ENCODE measurements at regions not wholly inside any gene's neighbourhood (a gene's known extent, or its start where the extent isn't known, plus 50 kb on each side); places are given as distances from the start of the nearest gene placed in this dataset.

DNA sequence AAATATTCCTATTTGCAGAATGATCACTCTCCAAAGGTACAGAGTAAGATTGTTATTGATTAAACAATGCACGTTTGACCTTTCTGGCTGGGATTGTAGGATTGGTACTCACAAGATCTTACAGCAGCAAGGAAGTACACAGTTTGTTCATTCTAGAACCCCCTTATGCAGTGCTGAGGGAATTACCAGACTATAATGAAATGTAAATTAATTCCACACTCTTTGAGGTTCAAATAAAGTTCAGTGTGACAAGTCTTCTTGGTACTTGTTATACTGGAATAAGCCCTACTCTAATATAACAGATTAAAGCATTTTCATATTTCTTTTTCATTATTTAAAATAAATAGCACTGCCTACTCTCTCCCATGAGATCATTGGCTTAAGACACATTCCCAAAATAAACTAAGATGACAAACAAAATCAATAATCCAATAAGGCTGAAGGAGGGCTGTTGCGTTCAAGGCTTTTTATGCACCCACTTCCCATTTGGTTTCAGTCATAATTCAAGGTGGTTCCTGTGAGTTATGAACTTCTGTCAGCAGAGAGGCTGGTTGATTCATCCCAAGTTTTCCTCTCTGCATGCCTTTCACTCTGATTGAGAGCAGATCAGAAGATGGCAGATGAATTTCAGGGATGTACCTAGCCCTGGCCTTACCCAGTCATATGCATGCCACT lies 881.5 kb downstream of the C6orf118 start:
- no peak for DNase-seq

GRCh38 chr6:164424489-164424888 lies 884.9 kb downstream of the C6orf118 start:
- no peak for DNase-seq

DNA sequence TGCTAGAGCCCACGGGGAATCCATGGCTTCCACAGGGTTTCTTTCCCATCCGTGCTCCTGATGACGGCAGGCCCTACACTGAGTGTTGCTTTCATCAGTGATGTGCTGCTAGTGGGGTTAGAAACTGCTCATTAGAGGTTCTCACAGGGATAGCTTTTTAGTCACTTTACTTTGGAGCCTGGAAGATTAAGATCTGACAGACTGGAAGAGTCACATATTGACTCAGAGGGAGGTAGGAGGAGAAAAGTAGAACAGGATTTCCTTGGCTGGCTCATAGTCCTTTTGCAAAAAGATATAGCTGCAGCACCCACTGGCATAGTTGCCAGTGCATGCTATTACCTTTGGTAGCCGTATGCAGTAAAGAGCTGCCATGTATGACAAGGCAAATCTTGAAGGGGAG lies 890.3 kb downstream of the C6orf118 start:
- DNase-seq: no peak

DNA sequence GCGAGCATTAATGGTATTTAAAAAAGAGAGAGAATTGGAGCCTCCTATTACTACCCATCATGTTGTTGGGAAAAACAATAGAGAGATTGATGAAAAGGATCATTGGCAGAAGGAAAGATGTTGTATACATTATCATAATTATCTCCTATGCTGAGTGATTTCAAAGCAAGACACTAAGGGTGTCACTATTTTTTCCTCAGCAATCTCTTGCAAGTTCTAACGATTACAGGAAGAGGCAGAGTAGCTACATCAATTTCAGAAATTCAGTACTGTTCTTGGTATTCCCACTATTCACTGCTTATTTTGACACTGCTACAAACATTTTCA lies 891.2 kb downstream of the C6orf118 start:
- no peak for DNase-seq

DNA sequence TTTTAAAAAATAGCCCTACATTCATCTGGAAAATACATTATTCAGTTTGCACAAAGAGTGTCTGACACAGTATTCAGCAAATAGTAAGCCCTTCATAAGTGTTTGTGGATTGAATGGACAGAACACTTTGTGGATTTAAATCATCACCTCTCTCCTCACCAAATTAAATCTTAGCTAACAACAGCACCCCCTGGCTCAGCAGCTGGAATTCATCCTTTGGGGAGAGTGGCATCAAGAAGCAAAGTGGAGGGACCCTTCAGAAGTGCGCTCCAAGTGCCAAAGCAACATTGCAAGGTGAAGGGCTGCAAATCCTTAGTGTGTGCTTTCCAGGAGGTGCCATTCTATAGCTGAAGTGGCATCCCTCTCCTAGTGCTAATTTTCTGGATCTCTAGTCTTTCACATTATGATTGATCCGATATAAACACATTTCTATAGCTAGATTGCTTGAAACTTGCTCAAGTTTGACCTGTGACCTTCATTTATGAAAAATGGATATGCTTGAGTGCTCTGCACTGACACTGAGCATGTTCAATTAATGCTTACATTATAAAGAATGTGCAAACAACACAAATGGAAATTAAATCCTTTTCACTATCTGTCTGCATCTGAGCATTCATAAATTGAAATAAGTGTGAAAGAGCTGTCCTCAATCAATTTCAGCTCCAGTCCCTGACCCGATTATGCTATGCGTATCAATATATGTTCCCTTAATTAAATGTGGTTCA lies 891.7 kb downstream of the C6orf118 start:
- no peak for DNase-seq

- no peak for DNase-seq
Observed at GRCh38 chr6:164415832-164416563, 893.4 kb downstream of the C6orf118 start.

DNA sequence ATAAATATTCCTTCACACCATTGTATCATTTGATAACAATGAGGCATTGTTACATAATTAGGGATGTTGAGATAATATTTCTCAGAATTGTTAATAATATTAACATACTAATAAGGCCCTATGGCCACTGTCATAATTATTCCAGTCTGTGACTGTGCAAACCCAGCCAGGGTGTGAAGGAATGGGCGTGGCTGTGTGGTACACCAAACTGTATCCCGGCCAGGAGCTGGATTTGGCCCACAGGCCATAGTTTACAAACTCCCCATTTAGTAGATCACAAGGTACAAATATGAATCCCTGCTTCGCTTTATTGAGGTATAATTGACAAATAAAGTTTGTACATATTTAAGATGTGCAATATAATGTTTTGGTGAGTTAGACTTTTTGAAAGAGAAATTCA lies 894.7 kb downstream of the C6orf118 start:
- DNase-seq: no peak

- DNase-seq: no peak
Observed at GRCh38 chr6:164412566-164412965, 896.8 kb downstream of the C6orf118 start.

- no peak for DNase-seq
Observed at GRCh38 chr6:164410017-164410416, 899.4 kb downstream of the C6orf118 start.

GRCh38 chr6:164409309-164410009 lies 899.9 kb downstream of the C6orf118 start:
- no peak for DNase-seq

GRCh38 chr6:164408868-164409267 lies 900.5 kb downstream of the C6orf118 start:
- no peak for DNase-seq

DNA sequence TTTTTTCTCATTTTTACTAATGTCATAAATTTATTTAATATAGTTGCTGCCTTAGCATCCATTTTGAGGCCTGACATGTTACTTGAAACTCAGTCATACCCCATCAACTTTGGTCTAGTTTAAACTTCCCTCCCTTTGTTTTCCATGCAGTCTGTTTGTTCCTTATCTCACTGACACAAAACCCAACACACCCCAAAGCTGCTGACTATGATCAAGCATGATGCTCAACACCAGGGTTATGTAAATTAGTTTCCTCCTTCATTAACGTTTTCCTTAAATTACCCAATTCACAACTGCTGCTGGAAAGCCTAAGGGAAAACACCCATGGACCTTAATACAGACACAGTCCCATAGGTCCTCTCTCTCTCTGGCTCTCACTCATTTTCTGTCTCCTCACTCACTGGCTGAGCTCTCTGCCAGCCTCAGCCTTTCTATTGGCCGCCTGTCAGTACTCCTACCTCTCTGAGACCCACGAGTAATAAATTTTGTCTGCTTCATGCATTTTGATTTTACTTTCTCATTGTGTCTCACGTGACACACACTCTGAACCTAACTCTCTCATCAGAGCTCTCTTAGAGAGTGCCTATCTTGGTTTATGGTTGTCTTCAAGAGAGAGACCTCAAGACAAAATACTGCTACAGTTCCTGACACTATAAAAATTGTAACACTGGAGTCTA lies 904.5 kb downstream of the C6orf118 start:
- no peak for DNase-seq

DNA sequence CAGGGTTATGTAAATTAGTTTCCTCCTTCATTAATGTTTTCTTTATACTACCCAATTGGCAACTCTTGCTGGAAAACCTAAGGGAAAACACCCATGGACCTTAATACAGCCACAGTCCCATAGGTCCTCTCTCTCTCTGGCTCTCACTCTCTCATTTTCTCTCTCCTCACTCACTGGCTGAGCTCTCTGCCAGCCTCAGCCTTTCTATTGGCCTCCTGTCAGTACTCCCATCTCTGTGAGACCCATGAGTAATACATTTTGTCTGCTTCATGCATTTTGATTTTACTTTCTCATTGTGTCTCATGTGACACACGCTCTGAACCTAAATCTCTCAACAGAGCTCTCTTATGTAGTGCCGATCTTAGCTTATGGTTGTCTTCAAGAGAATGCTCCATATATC lies 907.5 kb downstream of the C6orf118 start:
- DNase-seq: no peak

- DNase-seq: no peak
Observed at GRCh38 chr6:164398647-164399046, 910.8 kb downstream of the C6orf118 start.

- no peak for DNase-seq
Observed at GRCh38 chr6:164396071-164397047, 913.0 kb downstream of the C6orf118 start.

- DNase-seq: no peak
Observed at GRCh38 chr6:164379795-164380194, 929.6 kb downstream of the C6orf118 start.

DNA sequence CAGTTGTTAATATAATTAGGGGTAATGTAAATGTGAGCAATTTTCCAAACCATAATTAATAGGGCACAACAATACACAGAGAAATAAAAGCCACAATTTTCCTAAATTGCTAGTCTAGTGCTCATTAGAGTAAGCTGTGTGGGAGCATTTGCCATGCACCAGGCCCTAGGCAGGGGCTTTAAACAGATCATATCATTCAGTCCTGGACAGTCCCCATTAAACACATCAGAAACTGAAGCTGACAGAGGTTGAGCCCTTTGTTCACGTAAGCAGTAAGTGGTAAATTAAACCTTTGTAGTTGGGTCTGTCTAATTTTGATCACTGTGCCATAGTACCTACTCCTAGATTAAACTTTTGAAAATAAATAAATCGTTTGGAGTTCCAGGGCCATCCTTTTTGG lies 931.1 kb downstream of the C6orf118 start:
- no peak for DNase-seq

- no peak for DNase-seq
Observed at GRCh38 chr6:164377348-164377918, 932.0 kb downstream of the C6orf118 start.

DNA sequence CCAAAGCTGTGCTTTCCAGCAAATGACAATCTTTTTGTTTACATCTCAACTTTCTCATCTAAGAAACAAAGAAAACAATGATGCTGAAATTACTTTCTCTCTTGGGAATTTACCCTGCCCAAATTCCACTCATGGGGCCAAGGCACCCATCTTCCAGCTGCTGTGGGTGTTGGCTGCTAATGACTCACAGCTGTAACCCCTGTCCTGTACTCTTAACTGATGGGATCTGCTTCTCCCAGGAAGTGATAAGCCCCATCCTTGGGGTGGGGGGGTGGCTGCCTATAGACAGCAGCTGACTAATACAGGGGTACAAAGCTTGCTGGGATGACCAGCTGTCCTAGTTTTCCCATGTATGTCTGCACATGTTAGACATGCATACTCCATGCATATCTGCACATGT lies 938.6 kb downstream of the C6orf118 start:
- DNase-seq: no peak

DNA sequence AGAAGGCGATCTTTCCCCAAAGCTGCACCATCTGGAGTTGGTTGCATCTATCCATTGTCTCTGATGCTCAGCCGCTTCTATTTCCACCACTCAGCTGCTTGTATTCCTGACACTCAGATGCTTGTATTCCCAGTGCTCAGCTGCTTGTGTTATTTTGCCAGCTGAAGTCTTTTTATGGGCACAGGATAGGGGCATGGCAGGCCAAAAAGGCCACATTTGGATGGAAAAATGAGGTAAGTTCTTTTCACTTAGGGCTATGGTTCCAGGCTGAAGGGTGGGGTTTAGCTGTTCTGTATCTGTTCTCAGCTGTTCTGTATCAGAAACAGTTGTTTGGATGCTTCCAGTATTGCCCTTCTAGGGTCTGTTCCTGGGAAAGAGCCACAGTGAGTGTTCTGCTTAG lies 944.9 kb downstream of the QKI start:
- no peak for DNase-seq

DNA sequence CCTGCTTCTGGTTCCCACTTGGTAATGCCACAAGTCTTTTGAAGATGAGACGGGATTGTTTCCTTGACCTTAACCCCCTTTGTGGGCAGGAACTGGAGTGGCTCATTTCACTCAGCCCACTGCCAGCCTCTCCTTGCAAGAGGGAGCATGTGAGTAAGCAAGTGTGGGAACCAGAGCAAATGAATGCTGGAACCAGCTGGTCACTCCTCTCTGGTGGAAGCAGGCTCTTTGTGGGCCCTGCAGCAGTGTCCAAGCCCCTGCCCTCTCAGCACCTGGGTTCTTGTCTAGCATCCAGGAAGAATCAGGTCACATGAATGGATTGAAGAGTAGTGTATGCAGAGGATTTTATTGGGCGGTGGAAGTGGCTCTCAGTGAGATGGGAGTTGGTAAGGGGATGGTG lies 944.5 kb downstream of the QKI start:
- no peak for DNase-seq

All from activated CD8-positive, alpha-beta memory T cell treated with anti-CD3 and anti-CD28 coated beads for 24 hours (primary cell).